Stimulated activated CD4-positive, alpha-beta T cell treated with anti-CD3 and anti-CD28 coated beads, Interleukin-1b, Interleukin-23, amount 100 ng/mL, for 24 hours (primary cell): ENCODE measurements at regions not wholly inside any gene's neighbourhood (a gene's known extent, or its start where the extent isn't known, plus 50 kb on each side); places are given as distances from the start of the nearest gene placed in this dataset.

ENCODE experiments used
- DNase-seq, 4 experiments: peaks; one replicate each; pipeline ENCODE4 v3.0.0-alpha.2; 2020; ENCODE audit warnings: low read depth in 4 of 4, low spot score in 1 of 4

- DNase-seq: no peak
Observed at GRCh38 chr6:40755046-40755681, 168.0 kb upstream of the LRFN2 start.

GRCh38 chr6:40754461-40755045 lies 167.4 kb upstream of the LRFN2 start:
- DNase-seq: no peak

- no peak for DNase-seq
Observed at GRCh38 chr6:40753675-40754448, 166.7 kb upstream of the LRFN2 start.

GRCh38 chr6:40753048-40753447 lies 165.9 kb upstream of the LRFN2 start:
- DNase-seq: no peak

- no peak for DNase-seq
Observed at GRCh38 chr6:40744835-40745234, 157.7 kb upstream of the LRFN2 start.

GRCh38 chr6:40743690-40744446 lies 156.7 kb upstream of the LRFN2 start:
- no peak for DNase-seq

GRCh38 chr6:40743226-40743625 lies 156.1 kb upstream of the LRFN2 start:
- no peak for DNase-seq

GRCh38 chr6:40740518-40740917 lies 153.4 kb upstream of the LRFN2 start:
- no peak for DNase-seq

- DNase-seq: no peak
Observed at GRCh38 chr6:40738551-40739193, 151.5 kb upstream of the LRFN2 start.

GRCh38 chr6:40735521-40735920 lies 148.4 kb upstream of the LRFN2 start:
- no peak for DNase-seq

GRCh38 chr6:40735121-40735520 lies 148.0 kb upstream of the LRFN2 start:
- no peak for DNase-seq

- DNase-seq: no peak
Observed at GRCh38 chr6:40734607-40735006, 147.4 kb upstream of the LRFN2 start.

- no peak for DNase-seq
Observed at GRCh38 chr6:40733770-40734396, 146.7 kb upstream of the LRFN2 start.

GRCh38 chr6:40733290-40733689 lies 146.1 kb upstream of the LRFN2 start:
- DNase-seq: no peak

GRCh38 chr6:40732878-40733277 lies 145.7 kb upstream of the LRFN2 start:
- DNase-seq: no peak

- DNase-seq: no peak
Observed at GRCh38 chr6:40728643-40729042, 141.5 kb upstream of the LRFN2 start.

GRCh38 chr6:40727271-40727670 lies 140.1 kb upstream of the LRFN2 start:
- no peak for DNase-seq

- no peak for DNase-seq
Observed at GRCh38 chr6:40726853-40727252, 139.7 kb upstream of the LRFN2 start.

- DNase-seq: no peak
Observed at GRCh38 chr6:40725390-40725789, 138.2 kb upstream of the LRFN2 start.

- DNase-seq: no peak
Observed at GRCh38 chr6:40724886-40725285, 137.7 kb upstream of the LRFN2 start.

GRCh38 chr6:40723967-40724366 lies 136.8 kb upstream of the LRFN2 start:
- DNase-seq: no peak
